ENCODE measurements at regions not wholly inside any gene's neighbourhood (a gene's known extent, or its start where the extent isn't known, plus 50 kb on each side); places are given as distances from the start of the nearest gene placed in this dataset.
"Not testable (repeated sequence)": the region's sequence is repeated elsewhere in the genome, so short reads cannot be mapped to it uniquely, and the experiment has no call there.

- H3K9me3 ChIP-seq (ENCODE audit: severe bottlenecking) = no peaks in the 10 kb centered on the region
- no peaks in the 10 kb centered on the region for H3K36me3 ChIP-seq
- no peaks in the 10 kb centered on the region for H3K27me3 ChIP-seq (ENCODE audit: insufficient read depth, low read depth, severe bottlenecking)
- no peak overlapping the region for H3K27ac ChIP-seq
- H3K4me3 ChIP-seq (ENCODE audit: low read depth, low read length) = no peak overlapping the region
- DNase-seq = no peak
- no peak for TF ChIP-seq CTCF (IDR thresholded peaks at IDR 0.05; ENCODE audit: low read depth, low read length)
These were observed 114.3 kb downstream of the TMEM17 start for GRCh38 chr2:62391696-62392095.

GRCh38 chr2:62386378-62386777, 119.6 kb downstream of the TMEM17 start:
- H3K27me3 ChIP-seq (ENCODE audit: insufficient read depth, low read depth, severe bottlenecking); H3K9me3 ChIP-seq (ENCODE audit: severe bottlenecking); H3K36me3 ChIP-seq; H3K4me3 ChIP-seq (ENCODE audit: low read depth, low read length); DNase-seq; H3K27ac ChIP-seq: not testable (repeated sequence)

- TF ChIP-seq CTCF (IDR thresholded peaks at IDR 0.05; ENCODE audit: low read depth, low read length) = no peak
- DNase-seq = no peak
- no peak overlapping the region for H3K4me3 ChIP-seq (ENCODE audit: low read depth, low read length)
- peaks cover 13% of the 10 kb centered on the region for H3K27me3 ChIP-seq (ENCODE audit: insufficient read depth, low read depth, severe bottlenecking)
- H3K36me3 ChIP-seq = no peaks in the 10 kb centered on the region
- H3K27ac ChIP-seq = no peak overlapping the region
- H3K9me3 ChIP-seq (ENCODE audit: severe bottlenecking) = no peaks in the 10 kb centered on the region
These were observed 122.1 kb downstream of the TMEM17 start for GRCh38 chr2:62383846-62384245.

GRCh38 chr2:62382757-62383156, 123.2 kb downstream of the TMEM17 start:
- TF ChIP-seq CTCF (IDR thresholded peaks at IDR 0.05; ENCODE audit: low read depth, low read length) = no peak
- DNase-seq = no peak
- no peak overlapping the region for H3K27ac ChIP-seq
- no peaks in the 10 kb centered on the region for H3K9me3 ChIP-seq (ENCODE audit: severe bottlenecking)
- H3K27me3 ChIP-seq (ENCODE audit: insufficient read depth, low read depth, severe bottlenecking) = peaks cover 13% of the 10 kb centered on the region
- no peaks in the 10 kb centered on the region for H3K36me3 ChIP-seq
- no peak overlapping the region for H3K4me3 ChIP-seq (ENCODE audit: low read depth, low read length)

GRCh38 chr2:62382122-62382521, 123.9 kb downstream of the TMEM17 start:
- Histone ChIP-seq H3K4me3 (ENCODE audit: low read depth, low read length) (no peak overlapping the region), H3K36me3 (no peaks in the 10 kb centered on the region), H3K27me3 (ENCODE audit: insufficient read depth, low read depth, severe bottlenecking) (peaks cover 15% of the 10 kb centered on the region), H3K9me3 (ENCODE audit: severe bottlenecking) (no peaks in the 10 kb centered on the region), H3K27ac (no peak overlapping the region)
- no peak for DNase-seq
- no peak for TF ChIP-seq CTCF (IDR thresholded peaks at IDR 0.05; ENCODE audit: low read depth, low read length)

- no peak overlapping the region for H3K27ac ChIP-seq
- H3K4me3 ChIP-seq (ENCODE audit: low read depth, low read length) = no peak overlapping the region
- no peak for DNase-seq
- no peaks in the 10 kb centered on the region for H3K36me3 ChIP-seq
- H3K9me3 ChIP-seq (ENCODE audit: severe bottlenecking) = no peaks in the 10 kb centered on the region
- TF ChIP-seq CTCF (IDR thresholded peaks at IDR 0.05; ENCODE audit: low read depth, low read length) = no peak
- peaks cover 20% of the 10 kb centered on the region for H3K27me3 ChIP-seq (ENCODE audit: insufficient read depth, low read depth, severe bottlenecking)
These were observed 124.3 kb downstream of the TMEM17 start for GRCh38 chr2:62381656-62382055.

Measured in WERI-Rb-1 (cell line).